Neural progenitor cell (in vitro differentiated cells): ENCODE measurements at regions not wholly inside any gene's neighbourhood (a gene's known extent, or its start where the extent isn't known, plus 50 kb on each side); places are given as distances from the start of the nearest gene placed in this dataset.

Experiments
- DNase-seq: peaks from one replicate; pipeline ENCODE4 v3.0.0-alpha.2; 2016; ENCODE audit warnings: low spot score
- H2AFZ ChIP-seq: fragments of 200-600 bp; sonication (generic); replicated peaks from 2 replicates; pipeline ENCODE4 v1.6.1; 2016; ENCODE audit warnings: antibody characterized with exemption
- H3F3A ChIP-seq: fragments of 200-600 bp; sonication (generic); 2 replicates; pipeline ENCODE4 v1.6.1; 2016; ENCODE audit warnings: antibody characterized with exemption, low read depth
- H3K27ac ChIP-seq: fragments of 200-600 bp; sonication (generic); 2 replicates; pipeline ENCODE4 v1.5.1; 2016; ENCODE audit warnings: mild to moderate bottlenecking
- H3K27me3 ChIP-seq: fragments of 200-600 bp; sonication (generic); 2 replicates; pipeline ENCODE4 v1.6.1; 2016; ENCODE audit warnings: mild to moderate bottlenecking, moderate library complexity
- H3K36me3 ChIP-seq: fragments of 200-600 bp; sonication (generic); 2 replicates; pipeline ENCODE4 v1.5.1; 2016
- H3K4me1 ChIP-seq: fragments of 200-600 bp; sonication (generic); 2 replicates; pipeline ENCODE4 v1.6.1; 2016; ENCODE audit warnings: mixed run types
- H3K4me2 ChIP-seq: fragments of 200-600 bp; sonication (generic); 2 replicates; pipeline ENCODE4 v1.6.1; 2016
- H3K4me3 ChIP-seq: fragments of 200-600 bp; sonication (generic); 2 replicates; pipeline ENCODE4 v1.5.1; 2016
- H3K79me2 ChIP-seq: fragments of 200-600 bp; sonication (generic); 2 replicates; pipeline ENCODE4 v1.6.1; 2016; ENCODE audit warnings: low read depth
- H3K9ac ChIP-seq: fragments of 200-600 bp; sonication (generic); 2 replicates; pipeline ENCODE4 v1.6.1; 2016
- H3K9me3 ChIP-seq: fragments of 200-600 bp; sonication (generic); 2 replicates; pipeline ENCODE4 v1.5.1; 2016; ENCODE audit warnings: low read depth
- H4K20me1 ChIP-seq: fragments of 200-600 bp; sonication (generic); 2 replicates; pipeline ENCODE4 v1.6.1; 2016; ENCODE audit warnings: low read depth
- H3K27ac Mint-ChIP-seq: 3 replicates; pipeline ENCODE4 v1.8.0; 2021; ENCODE audit warnings: mixed read lengths
- H3K27me3 Mint-ChIP-seq: 2 replicates; pipeline ENCODE4 v1.8.0; 2022; ENCODE audit warnings: low read depth, mild to moderate bottlenecking, inconsistent platforms, moderate library complexity, mixed read lengths; ENCODE audit not compliant: insufficient read depth
- H3K36me3 Mint-ChIP-seq: 3 replicates; pipeline ENCODE4 v1.8.0; 2021; ENCODE audit warnings: mixed read lengths
- H3K4me1 Mint-ChIP-seq: 3 replicates; pipeline ENCODE4 v1.8.0; 2021; ENCODE audit warnings: mixed read lengths
- H3K4me3 Mint-ChIP-seq: 3 replicates; pipeline ENCODE4 v1.8.0; 2021; ENCODE audit warnings: mild to moderate bottlenecking, moderate library complexity, mixed read lengths
- H3K9me3 Mint-ChIP-seq: 3 replicates; pipeline ENCODE4 v1.8.0; 2020; ENCODE audit warnings: mixed read lengths
- CTCF ChIP-seq: fragments of 200-600 bp; sonication (generic); IDR thresholded peaks from 2 replicates; pipeline ENCODE4 v1.5.1; 2017; ENCODE audit warnings: antibody characterized with exemption, mild to moderate bottlenecking
- EZH2 ChIP-seq: fragments of 200-600 bp; sonication (generic); IDR thresholded peaks from 2 replicates; pipeline ENCODE4 v1.6.1; 2017; ENCODE audit warnings: antibody characterized with exemption, mild to moderate bottlenecking, moderate library complexity
- EZH2phosphoT487 ChIP-seq: fragments of 200-600 bp; sonication (generic); IDR thresholded peaks from 2 replicates; pipeline ENCODE4 v1.6.1; 2017; ENCODE audit warnings: antibody characterized with exemption

GRCh38 chr16:27718201-27719105 is 168.5 kb downstream of the KATNIP start:
- H3K36me3 Mint-ChIP-seq: peaks cover 15% of the 10 kb centered on the region
- Histone ChIP-seq H3K9ac (no peak overlapping the region), H3K4me3 (no peak overlapping the region), H3K4me2 (peak overlapping the region; percentile 60), H4K20me1 (peaks cover 29% of the 10 kb centered on the region), H3K4me1 (peaks cover 34% of the 10 kb centered on the region), H3K79me2 (no peaks in the 10 kb centered on the region), H3K27ac (no peak overlapping the region), H3K9me3 (no peaks in the 10 kb centered on the region), H2AFZ (no peak overlapping the region), H3K27me3 (no peaks in the 10 kb centered on the region), H3K36me3 (no peaks in the 10 kb centered on the region), H3F3A (peaks cover 34% of the 10 kb centered on the region)
- peaks cover 63% of the 10 kb centered on the region for H3K4me1 Mint-ChIP-seq
- peak overlapping the region; percentile 72 for H3K4me3 Mint-ChIP-seq
- H3K27me3 Mint-ChIP-seq: peaks cover 11% of the 10 kb centered on the region
- peak; percentile 80 for DNase-seq
- peak overlapping the region; percentile 99 for H3K27ac Mint-ChIP-seq
- TF ChIP-seq CTCF: no peak
- no peak for TF ChIP-seq EZH2
- TF ChIP-seq EZH2phosphoT487: no peak
- no peaks in the 10 kb centered on the region for H3K9me3 Mint-ChIP-seq

- Histone ChIP-seq H3F3A (peaks cover 34% of the 10 kb centered on the region), H3K9ac (no peak overlapping the region), H4K20me1 (peaks cover 29% of the 10 kb centered on the region), H3K36me3 (no peaks in the 10 kb centered on the region), H3K27ac (no peak overlapping the region), H3K4me1 (peaks cover 34% of the 10 kb centered on the region), H3K79me2 (no peaks in the 10 kb centered on the region), H3K4me2 (peak overlapping the region; percentile 60), H3K9me3 (no peaks in the 10 kb centered on the region), H2AFZ (no peak overlapping the region), H3K4me3 (no peak overlapping the region), H3K27me3 (no peaks in the 10 kb centered on the region)
- Mint-ChIP-seq H3K4me3 (peak overlapping the region; percentile 72), H3K27ac (peak overlapping the region; percentile 99), H3K9me3 (no peaks in the 10 kb centered on the region), H3K27me3 (peaks cover 11% of the 10 kb centered on the region), H3K36me3 (peaks cover 15% of the 10 kb centered on the region), H3K4me1 (peaks cover 69% of the 10 kb centered on the region)
- DNase-seq: no peak
- TF ChIP-seq EZH2 (no peak), EZH2phosphoT487 (no peak)
Observed at GRCh38 chr16:27719106-27719445, 169.1 kb downstream of the KATNIP start.

- H3K4me1 ChIP-seq: peaks cover 34% of the 10 kb centered on the region
- H3K36me3 Mint-ChIP-seq: peaks cover 16% of the 10 kb centered on the region
- peaks cover 34% of the 10 kb centered on the region for H3F3A ChIP-seq
- H4K20me1 ChIP-seq: peaks cover 29% of the 10 kb centered on the region
- H3K36me3 ChIP-seq: no peaks in the 10 kb centered on the region
- H3K27me3 ChIP-seq: no peaks in the 10 kb centered on the region
- H3K4me3 ChIP-seq: no peak overlapping the region
- no peaks in the 10 kb centered on the region for H3K9me3 ChIP-seq
- H3K4me2 ChIP-seq: peak overlapping the region; percentile 52
- peak overlapping the region; percentile 68 for H3K4me3 Mint-ChIP-seq
- H3K9ac ChIP-seq: no peak overlapping the region
- H3K27ac ChIP-seq: no peak overlapping the region
- H3K27me3 Mint-ChIP-seq: peaks cover 11% of the 10 kb centered on the region
- peaks cover 75% of the 10 kb centered on the region for H3K4me1 Mint-ChIP-seq
- no peaks in the 10 kb centered on the region for H3K9me3 Mint-ChIP-seq
- H3K79me2 ChIP-seq: no peaks in the 10 kb centered on the region
- H2AFZ ChIP-seq: no peak overlapping the region
- TF ChIP-seq EZH2phosphoT487 (no peak), EZH2 (no peak)
- peak; percentile 38 for DNase-seq
- peak overlapping the region; percentile 93 for H3K27ac Mint-ChIP-seq
Observed at GRCh38 chr16:27720731-27721530, 171.0 kb downstream of the KATNIP start.

GRCh38 chr16:27721531-27722181 is 171.7 kb downstream of the KATNIP start:
- Histone ChIP-seq H3K36me3 (no peaks in the 10 kb centered on the region), H3K4me3 (no peak overlapping the region), H3K9ac (no peak overlapping the region), H2AFZ (no peak overlapping the region), H3K9me3 (no peaks in the 10 kb centered on the region), H3K79me2 (no peaks in the 10 kb centered on the region), H3F3A (peaks cover 34% of the 10 kb centered on the region), H3K4me1 (peaks cover 34% of the 10 kb centered on the region), H3K27ac (no peak overlapping the region), H4K20me1 (peaks cover 29% of the 10 kb centered on the region), H3K4me2 (no peak overlapping the region), H3K27me3 (no peaks in the 10 kb centered on the region)
- peak overlapping the region; percentile 93 for H3K27ac Mint-ChIP-seq
- H3K36me3 Mint-ChIP-seq: peaks cover 22% of the 10 kb centered on the region
- no peak for DNase-seq
- no peaks in the 10 kb centered on the region for H3K9me3 Mint-ChIP-seq
- TF ChIP-seq EZH2phosphoT487 (no peak), EZH2 (no peak), CTCF (no peak)
- H3K27me3 Mint-ChIP-seq: peaks cover 11% of the 10 kb centered on the region
- H3K4me1 Mint-ChIP-seq: peaks cover 72% of the 10 kb centered on the region
- peak overlapping the region; percentile 44 for H3K4me3 Mint-ChIP-seq
